ENCODE measurements at regions not wholly inside any gene's neighbourhood (a gene's known extent, or its start where the extent isn't known, plus 50 kb on each side); places are given as distances from the start of the nearest gene placed in this dataset.

- TF ChIP-seq, protein P1, sequence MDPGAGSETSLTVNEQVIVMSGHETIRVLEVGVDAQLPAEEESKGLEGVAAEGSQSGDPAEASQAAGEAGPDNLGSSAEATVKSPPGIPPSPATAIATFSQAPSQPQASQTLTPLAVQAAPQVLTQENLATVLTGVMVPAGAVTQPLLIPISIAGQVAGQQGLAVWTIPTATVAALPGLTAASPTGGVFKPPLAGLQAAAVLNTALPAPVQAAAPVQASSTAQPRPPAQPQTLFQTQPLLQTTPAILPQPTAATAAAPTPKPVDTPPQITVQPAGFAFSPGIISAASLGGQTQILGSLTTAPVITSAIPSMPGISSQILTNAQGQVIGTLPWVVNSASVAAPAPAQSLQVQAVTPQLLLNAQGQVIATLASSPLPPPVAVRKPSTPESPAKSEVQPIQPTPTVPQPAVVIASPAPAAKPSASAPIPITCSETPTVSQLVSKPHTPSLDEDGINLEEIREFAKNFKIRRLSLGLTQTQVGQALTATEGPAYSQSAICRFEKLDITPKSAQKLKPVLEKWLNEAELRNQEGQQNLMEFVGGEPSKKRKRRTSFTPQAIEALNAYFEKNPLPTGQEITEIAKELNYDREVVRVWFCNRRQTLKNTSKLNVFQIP (CRISPR knock-in tag; IDR thresholded peaks at IDR 0.05; ENCODE audit: borderline replicate concordance, low read depth) = no peak
- TF ChIP-seq PPARA (CRISPR knock-in tag; IDR thresholded peaks at IDR 0.05; ENCODE audit: borderline replicate concordance) = no peak
Measured at GRCh38 chr13:62839338-62839737, 1423.7 kb upstream of the PCDH20 start.
